ENCODE measurements at regions not wholly inside any gene's neighbourhood (a gene's known extent, or its start where the extent isn't known, plus 50 kb on each side); places are given as distances from the start of the nearest gene placed in this dataset.

- TF ChIP-seq CTCF (IDR thresholded peaks at IDR 0.05; ENCODE audit: low read depth, low read length), result no peak
- no peak for TF ChIP-seq POLR2A (IDR thresholded peaks at IDR 0.05; ENCODE audit: extremely low read depth, insufficient read length)
- TF ChIP-seq MYC (IDR thresholded peaks at IDR 0.05; ENCODE audit: low read depth, low read length), result no peak
- TF ChIP-seq MAX (IDR thresholded peaks at IDR 0.05; ENCODE audit: low read depth, low read length), result no peak
These were observed 173.8 kb downstream of the CEMIP2 start for GRCh38 chr9:71594541-71594940.

Measured in NB4 (cell line).